ENCODE measurements at regions not wholly inside any gene's neighbourhood (a gene's known extent, or its start where the extent isn't known, plus 50 kb on each side); places are given as distances from the start of the nearest gene placed in this dataset.

DNA sequence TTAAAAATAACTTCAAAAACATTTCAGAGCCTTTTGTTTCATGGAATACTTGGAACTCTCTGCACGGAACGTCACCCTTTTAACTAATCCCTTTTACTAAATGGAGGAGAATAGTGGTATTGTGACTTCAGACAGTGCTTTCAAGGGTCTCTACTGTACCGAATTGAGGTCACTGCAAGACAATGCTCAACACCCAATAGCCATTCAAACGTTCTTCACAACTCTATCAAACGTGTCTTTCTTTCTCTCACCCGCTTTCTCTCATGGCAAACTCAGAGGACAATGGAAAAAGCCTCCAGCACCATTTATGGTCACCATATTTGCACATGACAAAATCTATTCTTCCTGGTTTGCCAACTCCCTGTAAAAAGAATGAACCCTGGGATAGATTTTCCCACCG, 132.1 kb upstream of the SOX5 start:
- BruUV-seq (replicated peaks) = no TSS peak
- POLR2A ChIA-PET = no interaction called here
- intact Hi-C loops (cut with micrococcal nuclease; ENCODE audit: unreplicated experiment) (no loop called here), in situ Hi-C loops (cut with HindIII; ENCODE audit: low pct_unique_long_range_greater_than_20kb, low sequenced_read_pairs) (no loop called here)
- Histone ChIP-seq H3K27me3 (ENCODE audit: control insufficient read depth, insufficient read depth, low read length) (no peaks in the 10 kb centered on the region), H3K36me3 (ENCODE audit: control insufficient read depth, insufficient read depth, low read length) (no peaks in the 10 kb centered on the region), H3K9me3 (ENCODE audit: control insufficient read depth, insufficient read depth, low read depth, low read length) (no peaks in the 10 kb centered on the region), H3K27ac (ENCODE audit: low read length) (no peak overlapping the region), H3K4me1 (ENCODE audit: control insufficient read depth, insufficient read depth, low read length) (no peaks in the 10 kb centered on the region), H3K4me3 (ENCODE audit: low read depth in 2 of 2, low read length in 2 of 2) (no peak overlapping the region)
- ATAC-seq (no peak), DNase-seq (ENCODE audit: low read depth, low spot score) (no peak)
- CTCF ChIA-PET = no interaction called here
- TF ChIP-seq, protein P1, sequence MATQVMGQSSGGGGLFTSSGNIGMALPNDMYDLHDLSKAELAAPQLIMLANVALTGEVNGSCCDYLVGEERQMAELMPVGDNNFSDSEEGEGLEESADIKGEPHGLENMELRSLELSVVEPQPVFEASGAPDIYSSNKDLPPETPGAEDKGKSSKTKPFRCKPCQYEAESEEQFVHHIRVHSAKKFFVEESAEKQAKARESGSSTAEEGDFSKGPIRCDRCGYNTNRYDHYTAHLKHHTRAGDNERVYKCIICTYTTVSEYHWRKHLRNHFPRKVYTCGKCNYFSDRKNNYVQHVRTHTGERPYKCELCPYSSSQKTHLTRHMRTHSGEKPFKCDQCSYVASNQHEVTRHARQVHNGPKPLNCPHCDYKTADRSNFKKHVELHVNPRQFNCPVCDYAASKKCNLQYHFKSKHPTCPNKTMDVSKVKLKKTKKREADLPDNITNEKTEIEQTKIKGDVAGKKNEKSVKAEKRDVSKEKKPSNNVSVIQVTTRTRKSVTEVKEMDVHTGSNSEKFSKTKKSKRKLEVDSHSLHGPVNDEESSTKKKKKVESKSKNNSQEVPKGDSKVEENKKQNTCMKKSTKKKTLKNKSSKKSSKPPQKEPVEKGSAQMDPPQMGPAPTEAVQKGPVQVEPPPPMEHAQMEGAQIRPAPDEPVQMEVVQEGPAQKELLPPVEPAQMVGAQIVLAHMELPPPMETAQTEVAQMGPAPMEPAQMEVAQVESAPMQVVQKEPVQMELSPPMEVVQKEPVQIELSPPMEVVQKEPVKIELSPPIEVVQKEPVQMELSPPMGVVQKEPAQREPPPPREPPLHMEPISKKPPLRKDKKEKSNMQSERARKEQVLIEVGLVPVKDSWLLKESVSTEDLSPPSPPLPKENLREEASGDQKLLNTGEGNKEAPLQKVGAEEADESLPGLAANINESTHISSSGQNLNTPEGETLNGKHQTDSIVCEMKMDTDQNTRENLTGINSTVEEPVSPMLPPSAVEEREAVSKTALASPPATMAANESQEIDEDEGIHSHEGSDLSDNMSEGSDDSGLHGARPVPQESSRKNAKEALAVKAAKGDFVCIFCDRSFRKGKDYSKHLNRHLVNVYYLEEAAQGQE (IDR thresholded peaks at IDR 0.05; ENCODE audit: insufficient read depth in 1 of 2, low read depth in 2 of 2, low read length in 1 of 2) = no peak
- TF ChIP-seq, protein P2, sequence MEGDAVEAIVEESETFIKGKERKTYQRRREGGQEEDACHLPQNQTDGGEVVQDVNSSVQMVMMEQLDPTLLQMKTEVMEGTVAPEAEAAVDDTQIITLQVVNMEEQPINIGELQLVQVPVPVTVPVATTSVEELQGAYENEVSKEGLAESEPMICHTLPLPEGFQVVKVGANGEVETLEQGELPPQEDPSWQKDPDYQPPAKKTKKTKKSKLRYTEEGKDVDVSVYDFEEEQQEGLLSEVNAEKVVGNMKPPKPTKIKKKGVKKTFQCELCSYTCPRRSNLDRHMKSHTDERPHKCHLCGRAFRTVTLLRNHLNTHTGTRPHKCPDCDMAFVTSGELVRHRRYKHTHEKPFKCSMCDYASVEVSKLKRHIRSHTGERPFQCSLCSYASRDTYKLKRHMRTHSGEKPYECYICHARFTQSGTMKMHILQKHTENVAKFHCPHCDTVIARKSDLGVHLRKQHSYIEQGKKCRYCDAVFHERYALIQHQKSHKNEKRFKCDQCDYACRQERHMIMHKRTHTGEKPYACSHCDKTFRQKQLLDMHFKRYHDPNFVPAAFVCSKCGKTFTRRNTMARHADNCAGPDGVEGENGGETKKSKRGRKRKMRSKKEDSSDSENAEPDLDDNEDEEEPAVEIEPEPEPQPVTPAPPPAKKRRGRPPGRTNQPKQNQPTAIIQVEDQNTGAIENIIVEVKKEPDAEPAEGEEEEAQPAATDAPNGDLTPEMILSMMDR (IDR thresholded peaks at IDR 0.05) = no peak
- TF ChIP-seq TCF7L2 (IDR thresholded peaks at IDR 0.05; ENCODE audit: low read depth, low read length) (no peak), POLR2AphosphoS5 (IDR thresholded peaks at IDR 0.05; ENCODE audit: low read depth, low read length) (no peak), SIN3A (IDR thresholded peaks at IDR 0.05; ENCODE audit: borderline replicate concordance, insufficient read depth, low read depth, low read length) (no peak)

DNA sequence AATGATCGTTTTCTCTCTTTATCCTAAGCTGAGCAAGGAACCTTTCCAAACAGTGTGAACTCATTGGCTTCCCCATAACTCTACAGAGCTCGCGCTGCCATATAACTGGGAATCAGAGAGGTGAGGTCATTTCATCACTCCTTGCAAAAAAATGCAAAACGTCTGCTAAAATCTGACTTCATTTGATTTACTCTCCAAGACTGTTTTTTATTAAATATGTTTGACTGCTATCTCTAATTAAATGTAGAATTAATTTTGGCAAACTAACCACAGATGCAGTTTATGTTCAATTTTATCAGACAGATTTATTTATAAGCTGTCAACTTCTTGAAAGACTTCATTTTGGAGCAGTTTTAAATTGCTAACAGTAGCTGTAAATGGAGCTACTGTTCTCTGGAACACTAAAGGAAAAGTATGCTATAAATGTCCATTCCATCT, 131.6 kb upstream of the SOX5 start:
- in situ Hi-C loops (cut with HindIII; ENCODE audit: low pct_unique_long_range_greater_than_20kb, low sequenced_read_pairs) = no loop called here
- no TSS peak for BruUV-seq (replicated peaks)
- ATAC-seq = no peak
- Histone ChIP-seq H3K9me3 (ENCODE audit: control insufficient read depth, insufficient read depth, low read depth, low read length) (no peaks in the 10 kb centered on the region), H3K4me1 (ENCODE audit: control insufficient read depth, insufficient read depth, low read length) (no peaks in the 10 kb centered on the region), H3K27ac (ENCODE audit: low read length) (no peak overlapping the region), H3K36me3 (ENCODE audit: control insufficient read depth, insufficient read depth, low read length) (no peaks in the 10 kb centered on the region), H3K27me3 (ENCODE audit: control insufficient read depth, insufficient read depth, low read length) (no peaks in the 10 kb centered on the region), H3K4me3 (ENCODE audit: low read depth in 2 of 2, low read length in 2 of 2) (no peak overlapping the region)
- ChIA-PET POLR2A (no interaction called here), CTCF (no interaction called here)
- DNase-seq (ENCODE audit: low read depth, low spot score) = no peak
- intact Hi-C loops (cut with micrococcal nuclease; ENCODE audit: unreplicated experiment) = no loop called here
- TF ChIP-seq POLR2AphosphoS5 (IDR thresholded peaks at IDR 0.05; ENCODE audit: low read depth, low read length) (no peak), TCF7L2 (IDR thresholded peaks at IDR 0.05; ENCODE audit: low read depth, low read length) (no peak), SIN3A (IDR thresholded peaks at IDR 0.05; ENCODE audit: borderline replicate concordance, insufficient read depth, low read depth, low read length) (no peak)
- TF ChIP-seq, protein P1 (IDR thresholded peaks at IDR 0.05; ENCODE audit: insufficient read depth in 1 of 2, low read depth in 2 of 2, low read length in 1 of 2) = no peak
- TF ChIP-seq, protein P2 (IDR thresholded peaks at IDR 0.05) = no peak

Data from Panc1 (cell line).